Common myeloid progenitor, CD34-positive (primary cell): ENCODE measurements at regions not wholly inside any gene's neighbourhood (a gene's known extent, or its start where the extent isn't known, plus 50 kb on each side); places are given as distances from the start of the nearest gene placed in this dataset.

Experiments
- CTCF ChIA-PET: fragments of 350-600 bp; sonication (Branson Sonifier 250); formaldehyde crosslinking; loops from one replicate; lab custom pipeline; 2021; ENCODE audit warnings: antibody characterized with exemption; lab: Charles Lee
- POLR2A ChIA-PET: fragments of 350-600 bp; sonication (Branson Sonifier 250); formaldehyde crosslinking; loops from one replicate; lab custom pipeline; 2021; ENCODE audit warnings: antibody characterized with exemption; lab: Charles Lee
- DNase-seq, 3 donors: peaks; one replicate each; pipeline versions ENCODE4 v3.0.0 to v3.0.0-alpha.2; 2013
- H3K27ac ChIP-seq, 2 experiments: 1 replicate in 1 of 2; 2 replicates in 1 of 2; pipeline ENCODE4 v1.7.0; 2013; ENCODE audit warnings: inconsistent platforms in 2 of 2, low read length in 2 of 2, mild to moderate bottlenecking in 2 of 2, low read depth in 1 of 2, moderate library complexity in 1 of 2; ENCODE audit not compliant: severe bottlenecking in 2 of 2, insufficient read depth in 1 of 2, poor library complexity in 1 of 2
- H3K27me3 ChIP-seq, 5 experiments: replicated peaks in 2 of 5; 1 replicate in 3 of 5; 2 replicates in 2 of 5; pipeline versions ENCODE4 v1.6.1 to v1.7.0; 2013; ENCODE audit warnings: low read length in 4 of 5, mild to moderate bottlenecking in 2 of 5, moderate library complexity in 2 of 5, inconsistent platforms in 1 of 5; ENCODE audit not compliant: insufficient read depth in 5 of 5, control insufficient read depth in 4 of 5
- H3K36me3 ChIP-seq, 4 experiments: 1 replicate in 2 of 4; 2 replicates in 2 of 4; pipeline versions ENCODE4 v1.6.1 to v1.7.0; 2013; ENCODE audit warnings: low read length in 3 of 4, control low read depth in 1 of 4, mild to moderate bottlenecking in 1 of 4; ENCODE audit not compliant: control insufficient read depth in 4 of 4, insufficient read depth in 4 of 4
- H3K4me1 ChIP-seq, 4 experiments: 1 replicate in 3 of 4; 2 replicates in 1 of 4; pipeline versions ENCODE4 v1.6.1 to v1.7.1; 2013; ENCODE audit warnings: low read length in 3 of 4, mild to moderate bottlenecking in 3 of 4, control low read depth in 1 of 4, inconsistent platforms in 1 of 4, moderate library complexity in 1 of 4; ENCODE audit not compliant: control insufficient read depth in 4 of 4, insufficient read depth in 4 of 4; ENCODE audit errors: control extremely low read depth in 1 of 4
- H3K4me3 ChIP-seq, 7 experiments: 1 replicate in 4 of 7; 2 replicates in 3 of 7; pipeline versions ENCODE4 v1.5.1 to v1.7.0; 2013; ENCODE audit warnings: mild to moderate bottlenecking in 7 of 7, low read length in 6 of 7, moderate library complexity in 6 of 7, inconsistent platforms in 2 of 7, low read depth in 2 of 7, control low read depth in 1 of 7; ENCODE audit not compliant: insufficient read depth in 4 of 7, control insufficient read depth in 1 of 7; ENCODE audit errors: extremely low read depth in 1 of 7
- H3K9me3 ChIP-seq, 5 experiments: 1 replicate in 4 of 5; 2 replicates in 1 of 5; pipeline versions ENCODE4 v1.6.1 to v1.7.1; 2013; ENCODE audit warnings: low read length in 4 of 5, mild to moderate bottlenecking in 2 of 5, inconsistent platforms in 1 of 5, low read depth in 1 of 5, moderate library complexity in 1 of 5; ENCODE audit not compliant: control insufficient read depth in 4 of 5, insufficient read depth in 2 of 5; ENCODE audit errors: control extremely low read depth in 1 of 5
- WGBS: methylation state at CpG from one replicate; pipeline ENCODE4 v1.1.5; 2013; ENCODE audit not compliant: insufficient coverage; 5-methylcytosine and 5-hydroxymethylcytosine counted together

GRCh38 chr15:95170561-95171380, 939.4 kb downstream of the MCTP2 start:
- peak in 2 of 3 donors; percentile 35 to 57 for DNase-seq
- 15% methylated on average over 4 of the region's 6 CpGs for WGBS
- Histone ChIP-seq H3K4me1 (no peaks in the 10 kb centered on the region), H3K9me3 (peaks cover 0 to 2% (median 0%) of the 10 kb centered on the region in 5 experiments), H3K4me3 (no peak overlapping the region), H3K27ac (no peak overlapping the region), H3K36me3 (no peaks in the 10 kb centered on the region), H3K27me3 (peaks cover 3 to 23% (median 10%) of the 10 kb centered on the region in 5 experiments)
- POLR2A ChIA-PET = no interaction called here
- CTCF ChIA-PET = no interaction called here

DNA sequence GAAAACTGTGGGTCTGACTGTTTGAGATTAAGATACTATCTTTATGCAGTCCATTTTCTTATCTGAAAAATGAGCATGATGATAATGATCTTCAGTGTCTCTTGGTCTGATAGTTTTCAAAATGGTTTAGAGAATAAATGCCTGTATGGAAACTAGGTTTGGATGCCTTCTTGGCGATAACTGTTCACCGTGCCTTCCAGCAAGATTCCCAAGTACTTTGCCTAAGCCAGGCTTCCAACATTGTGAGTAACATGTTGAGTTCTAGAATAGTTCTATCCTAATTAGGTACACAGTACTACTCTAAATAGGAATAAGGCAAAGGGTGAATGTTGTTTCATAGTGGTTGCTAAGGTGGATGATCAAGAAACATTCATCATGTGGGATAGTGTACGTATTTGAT, 940.2 kb downstream of the MCTP2 start:
- Histone ChIP-seq H3K9me3 (peaks cover 0 to 2% (median 0%) of the 10 kb centered on the region in 5 experiments), H3K4me3 (no peak overlapping the region), H3K36me3 (no peaks in the 10 kb centered on the region), H3K27ac (no peak overlapping the region), H3K27me3 (peaks cover 3 to 22% (median 10%) of the 10 kb centered on the region in 5 experiments), H3K4me1 (no peaks in the 10 kb centered on the region)
- no peak for DNase-seq
- WGBS = 86% methylated on average over 2 of the region's 3 CpGs
- POLR2A ChIA-PET = no interaction called here
- CTCF ChIA-PET = no interaction called here

DNA sequence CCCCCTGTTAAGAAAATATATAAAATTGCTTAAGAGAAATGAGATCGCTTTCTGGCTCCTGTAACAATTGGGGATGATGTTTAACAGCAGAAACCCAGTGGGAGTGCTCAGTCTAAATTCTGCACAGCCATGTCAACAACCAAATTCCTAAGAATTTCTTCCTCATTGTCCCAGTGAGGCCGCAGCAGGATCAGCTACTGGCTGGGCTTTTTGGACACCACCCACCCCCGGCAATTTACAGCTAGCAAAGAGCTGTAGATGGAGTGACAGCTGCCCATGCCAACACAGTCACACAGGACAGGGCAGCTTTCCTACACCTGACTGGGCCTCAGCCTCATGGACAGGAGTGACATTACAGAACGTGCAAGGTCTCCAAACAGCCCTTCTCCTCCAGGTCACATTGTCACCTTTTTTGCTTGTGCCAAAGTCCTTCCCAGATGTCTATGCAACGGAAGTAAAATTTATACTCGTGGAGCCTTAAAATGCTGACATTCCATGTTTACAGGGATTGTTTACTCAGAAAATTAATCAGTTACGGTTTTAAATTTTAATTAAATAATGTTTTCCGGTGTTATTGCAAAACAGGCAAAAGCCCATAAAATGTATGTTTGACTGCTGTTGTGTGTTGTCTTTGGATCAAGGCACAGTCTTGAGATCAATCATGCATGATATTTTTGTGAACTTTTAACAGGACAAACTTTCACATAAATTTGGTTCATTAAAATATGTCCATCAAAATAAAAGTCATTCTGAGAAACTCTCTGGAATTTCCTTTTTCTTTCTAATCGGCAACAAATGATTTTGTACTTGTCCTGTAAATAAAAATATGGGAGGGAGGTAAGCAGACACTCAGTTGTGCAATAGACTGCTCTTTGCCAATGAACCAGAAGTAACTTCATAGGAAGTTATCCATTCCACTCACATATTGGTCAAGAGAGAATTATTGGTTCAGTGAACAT, 943.2 kb downstream of the MCTP2 start:
- Histone ChIP-seq H3K27ac (no peak overlapping the region), H3K4me3 (no peak overlapping the region), H3K9me3 (peaks cover 0 to 2% (median 0%) of the 10 kb centered on the region in 5 experiments), H3K4me1 (no peaks in the 10 kb centered on the region), H3K27me3 (peaks cover 2 to 18% (median 7%) of the 10 kb centered on the region in 5 experiments), H3K36me3 (no peaks in the 10 kb centered on the region)
- no peak for DNase-seq
- ChIA-PET POLR2A (no interaction called here), CTCF (no interaction called here)
- WGBS = 92% methylated on average over 7 of the region's 9 CpGs

- Histone ChIP-seq H3K4me1 (no peaks in the 10 kb centered on the region), H3K36me3 (no peaks in the 10 kb centered on the region), H3K27ac (no peak overlapping the region), H3K27me3 (peaks cover 0 to 4% (median under 1%) of the 10 kb centered on the region in 5 experiments), H3K4me3 (no peak overlapping the region), H3K9me3 (peaks cover 0 to 4% (median 0%) of the 10 kb centered on the region in 5 experiments)
- ChIA-PET CTCF (no interaction called here), POLR2A (no interaction called here)
- WGBS = 100% methylated on average over 2 of the region's 3 CpGs
- DNase-seq = no peak
Measured at GRCh38 chr15:95175914-95176658, 944.7 kb downstream of the MCTP2 start.

- H3K4me1 ChIP-seq = no peaks in the 10 kb centered on the region
- ChIA-PET CTCF (no interaction called here), POLR2A (no interaction called here)
- H3K36me3 ChIP-seq = no peaks in the 10 kb centered on the region
- no peak overlapping the region for H3K4me3 ChIP-seq
- no peak overlapping the region for H3K27ac ChIP-seq
- peaks cover 0 to 4% (median 0%) of the 10 kb centered on the region in 5 experiments for H3K9me3 ChIP-seq
- 57% methylated on average over 2 of the region's 6 CpGs for WGBS
- H3K27me3 ChIP-seq = peaks cover 0 to 4% (median 0%) of the 10 kb centered on the region in 5 experiments
- DNase-seq = no peak
Measured at GRCh38 chr15:95176794-95177577, 945.6 kb downstream of the MCTP2 start.

DNA sequence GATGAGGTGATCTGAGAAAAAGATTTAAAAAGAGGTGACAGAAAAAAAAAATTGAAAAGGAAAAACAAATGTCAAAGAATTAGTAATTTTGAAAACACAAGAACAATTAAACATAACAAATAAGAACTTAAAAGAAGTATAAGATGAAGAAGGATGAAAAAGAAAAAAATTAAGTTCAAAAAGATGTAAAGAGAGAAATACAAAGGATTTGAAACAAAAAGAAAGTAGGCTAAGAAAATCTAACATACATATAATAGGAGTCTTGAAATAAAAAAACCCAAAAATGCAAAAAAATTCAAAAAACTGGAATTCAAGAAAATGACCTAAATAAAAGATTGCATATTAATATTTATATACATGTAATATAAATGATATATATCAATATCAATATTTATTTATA, 949.2 kb downstream of the MCTP2 start:
- H3K9me3 ChIP-seq = peaks cover 0 to 4% (median 0%) of the 10 kb centered on the region in 5 experiments
- H3K4me3 ChIP-seq = no peak overlapping the region
- H3K27ac ChIP-seq = no peak overlapping the region
- no peaks in the 10 kb centered on the region for H3K27me3 ChIP-seq
- H3K36me3 ChIP-seq = no peaks in the 10 kb centered on the region
- CTCF ChIA-PET = no interaction called here
- no peak for DNase-seq
- POLR2A ChIA-PET = no interaction called here
- no peaks in the 10 kb centered on the region for H3K4me1 ChIP-seq
